Loucy (cell line): ENCODE measurements at regions not wholly inside any gene's neighbourhood (a gene's known extent, or its start where the extent isn't known, plus 50 kb on each side); places are given as distances from the start of the nearest gene placed in this dataset.

Source experiments
- CTCF ChIP-seq: fragments of 200-600 bp; sonication (generic); conservative IDR thresholded peaks from 2 replicates; pipeline ENCODE4 v1.5.1; 2014; ENCODE audit warnings: mild to moderate bottlenecking, antibody characterized with exemption, low read length
- EZH2phosphoT487 ChIP-seq: fragments of 200-600 bp; IDR thresholded peaks from 2 replicates; pipeline ENCODE4 v1.6.1; 2018; ENCODE audit warnings: antibody characterized with exemption, mild to moderate bottlenecking, moderate library complexity, borderline replicate concordance

GRCh38 chrX:44058339-44058738 is 85.1 kb upstream of the NDP start:
- TF ChIP-seq CTCF (no peak), EZH2phosphoT487 (no peak)
